ENCODE measurements at regions not wholly inside any gene's neighbourhood (a gene's known extent, or its start where the extent isn't known, plus 50 kb on each side); places are given as distances from the start of the nearest gene placed in this dataset.

- no peaks in the 10 kb centered on the region for H3K79me2 ChIP-seq (ENCODE audit: low read length)
- H4K20me1 ChIP-seq (ENCODE audit: insufficient read depth, low read length) = no peaks in the 10 kb centered on the region
- DNase-seq = no peak
- H2AFZ ChIP-seq (ENCODE audit: low read length) = no peak overlapping the region
- no peak overlapping the region for H3K27ac ChIP-seq (ENCODE audit: low read length)
- H3F3A ChIP-seq (ENCODE audit: insufficient read depth, low read length) = no peaks in the 10 kb centered on the region
- H3K9me3 ChIP-seq (replicated peaks; ENCODE audit: insufficient read depth, low read length) = no peaks in the 10 kb centered on the region
- H3K9me2 ChIP-seq (replicated peaks; ENCODE audit: insufficient read depth, low read length) = no peaks in the 10 kb centered on the region
- H3K4me3 ChIP-seq (ENCODE audit: low read length) = no peak overlapping the region
- no peaks in the 10 kb centered on the region for H3K36me3 ChIP-seq (replicated peaks; ENCODE audit: insufficient read depth, low read length)
- H3K4me2 ChIP-seq (ENCODE audit: low read depth, low read length) = no peak overlapping the region
- H3K4me1 ChIP-seq (ENCODE audit: low read length) = no peaks in the 10 kb centered on the region
- TF ChIP-seq CTCF (IDR thresholded peaks at IDR 0.05; ENCODE audit: low read length) (no peak), EZH2 (optimal IDR thresholded peaks at IDR 0.05; ENCODE audit: low read depth, low read length) (no peak), EZH2phosphoT487 (IDR thresholded peaks at IDR 0.05; ENCODE audit: low read length) (no peak)
- H3K27me3 ChIP-seq (replicated peaks; ENCODE audit: insufficient read depth, low read length) = no peaks in the 10 kb centered on the region
- no peak overlapping the region for H3K9ac ChIP-seq (ENCODE audit: low read length)
These were observed 473.5 kb upstream of the MYT1L start for GRCh38 chr2:2804528-2804927.

GRCh38 chr2:2801458-2801857 lies 470.4 kb upstream of the MYT1L start:
- H3K27me3 ChIP-seq (replicated peaks; ENCODE audit: insufficient read depth, low read length) = no peaks in the 10 kb centered on the region
- H3K4me1 ChIP-seq (ENCODE audit: low read length) = no peaks in the 10 kb centered on the region
- H2AFZ ChIP-seq (ENCODE audit: low read length) = no peak overlapping the region
- H3K27ac ChIP-seq (ENCODE audit: low read length) = no peak overlapping the region
- TF ChIP-seq EZH2phosphoT487 (IDR thresholded peaks at IDR 0.05; ENCODE audit: low read length) = no peak
- no peak for TF ChIP-seq CTCF (IDR thresholded peaks at IDR 0.05; ENCODE audit: low read length)
- no peak for TF ChIP-seq EZH2 (optimal IDR thresholded peaks at IDR 0.05; ENCODE audit: low read depth, low read length)
- no peak overlapping the region for H3K4me3 ChIP-seq (ENCODE audit: low read length)
- DNase-seq = no peak
- H3K36me3 ChIP-seq (replicated peaks; ENCODE audit: insufficient read depth, low read length) = no peaks in the 10 kb centered on the region
- H3K9me3 ChIP-seq (replicated peaks; ENCODE audit: insufficient read depth, low read length) = no peaks in the 10 kb centered on the region
- H3F3A ChIP-seq (ENCODE audit: insufficient read depth, low read length) = no peaks in the 10 kb centered on the region
- H3K4me2 ChIP-seq (ENCODE audit: low read depth, low read length) = no peak overlapping the region
- H4K20me1 ChIP-seq (ENCODE audit: insufficient read depth, low read length) = no peaks in the 10 kb centered on the region
- H3K9me2 ChIP-seq (replicated peaks; ENCODE audit: insufficient read depth, low read length) = no peaks in the 10 kb centered on the region
- H3K79me2 ChIP-seq (ENCODE audit: low read length) = no peaks in the 10 kb centered on the region
- no peak overlapping the region for H3K9ac ChIP-seq (ENCODE audit: low read length)

GRCh38 chr2:2800697-2801096 lies 469.6 kb upstream of the MYT1L start:
- Histone ChIP-seq H4K20me1 (ENCODE audit: insufficient read depth, low read length) (no peaks in the 10 kb centered on the region), H3K27me3 (replicated peaks; ENCODE audit: insufficient read depth, low read length) (no peaks in the 10 kb centered on the region), H3K4me2 (ENCODE audit: low read depth, low read length) (no peak overlapping the region), H3K9ac (ENCODE audit: low read length) (no peak overlapping the region), H3K79me2 (ENCODE audit: low read length) (no peaks in the 10 kb centered on the region), H3K4me3 (ENCODE audit: low read length) (no peak overlapping the region), H3K4me1 (ENCODE audit: low read length) (no peaks in the 10 kb centered on the region), H3K27ac (ENCODE audit: low read length) (no peak overlapping the region), H2AFZ (ENCODE audit: low read length) (no peak overlapping the region), H3K9me3 (replicated peaks; ENCODE audit: insufficient read depth, low read length) (no peaks in the 10 kb centered on the region), H3K9me2 (replicated peaks; ENCODE audit: insufficient read depth, low read length) (no peaks in the 10 kb centered on the region), H3F3A (ENCODE audit: insufficient read depth, low read length) (no peaks in the 10 kb centered on the region), H3K36me3 (replicated peaks; ENCODE audit: insufficient read depth, low read length) (no peaks in the 10 kb centered on the region)
- no peak for DNase-seq
- TF ChIP-seq EZH2 (optimal IDR thresholded peaks at IDR 0.05; ENCODE audit: low read depth, low read length) = no peak
- TF ChIP-seq EZH2phosphoT487 (IDR thresholded peaks at IDR 0.05; ENCODE audit: low read length) = no peak
- no peak for TF ChIP-seq CTCF (IDR thresholded peaks at IDR 0.05; ENCODE audit: low read length)

Measured in MM.1S (cell line).